H1 (cell line): ENCODE measurements at regions not wholly inside any gene's neighbourhood (a gene's known extent, or its start where the extent isn't known, plus 50 kb on each side); places are given as distances from the start of the nearest gene placed in this dataset.
A peak's percentile ranks its signal among the peaks of the same experiment; 100 is the strongest.

ENCODE experiments used
- CTCF ChIA-PET: fragments of 300-600 bp; sonication (Branson Sonifier 250); formaldehyde crosslinking; loops from one replicate; lab custom pipeline; 2021; ENCODE audit not compliant: partially characterized antibody; lab: Charles Lee
- POLR2A ChIA-PET: fragments of 300-600 bp; sonication (Branson Sonifier 250); formaldehyde crosslinking; loops from one replicate; lab custom pipeline; 2021; ENCODE audit warnings: inconsistent platforms; ENCODE audit not compliant: partially characterized antibody; lab: Charles Lee
- DNase-seq, 2 experiments: peaks; one replicate each; pipeline versions ENCODE4 v3.0.0 to v3.0.0-alpha.2; 2010 to 2022; ENCODE audit warnings: low spot score in 2 of 2, low read depth in 1 of 2, mixed read lengths in 1 of 2
- FAIRE-seq: peaks from 2 replicates; lab custom pipeline; 2011; peaks lifted over from hg19 to GRCh38; lab: Jason Lieb, UNC
- H2AFZ ChIP-seq: 2 replicates; pipeline ENCODE4 v1.8.1; 2012; ENCODE audit warnings: low read length, inconsistent platforms
- H2AK5ac ChIP-seq: 2 replicates; pipeline ENCODE4 v1.6.1; 2013; ENCODE audit warnings: low read depth, low read length
- H2BK120ac ChIP-seq: replicated peaks from 2 replicates; pipeline ENCODE3; 2013; ENCODE audit warnings: low read depth, low read length, inconsistent platforms
- H2BK12ac ChIP-seq: 2 replicates; pipeline ENCODE4 v1.6.1; 2013; ENCODE audit warnings: low read depth, low read length
- H2BK15ac ChIP-seq: 2 replicates; pipeline ENCODE4 v1.6.1; 2013; ENCODE audit warnings: low read length
- H2BK20ac ChIP-seq: 2 replicates; pipeline ENCODE4 v1.6.1; 2013; ENCODE audit warnings: low read length
- H2BK5ac ChIP-seq: 2 replicates; pipeline ENCODE4 v1.6.1; 2013; ENCODE audit warnings: low read depth, low read length
- H3K14ac ChIP-seq: 2 replicates; pipeline ENCODE4 v1.6.1; 2013; ENCODE audit warnings: inconsistent platforms; ENCODE audit not compliant: insufficient read length
- H3K18ac ChIP-seq: 2 replicates; pipeline ENCODE4 v1.6.1; 2013; ENCODE audit warnings: low read length; ENCODE audit errors: extremely low read depth
- H3K23ac ChIP-seq: 2 replicates; pipeline ENCODE4 v1.6.1; 2013; ENCODE audit warnings: inconsistent platforms; ENCODE audit not compliant: insufficient read length
- H3K23me2 ChIP-seq: 2 replicates; pipeline ENCODE4 v1.6.1; 2013; ENCODE audit warnings: low read depth, low read length
- H3K27ac ChIP-seq: 2 replicates; pipeline ENCODE4 v1.6.1; 2011; ENCODE audit warnings: low read depth, low read length, inconsistent platforms
- H3K27me3 ChIP-seq, 4 experiments: replicated peaks in 1 of 4; 1 replicate in 1 of 4; 2 replicates in 3 of 4; pipeline versions ENCODE4 v1.6.1 to v1.8.1; 2011 to 2013; ENCODE audit warnings: low read length in 3 of 4, mild to moderate bottlenecking in 3 of 4, inconsistent platforms in 2 of 4, mixed read lengths in 2 of 4, moderate library complexity in 1 of 4; ENCODE audit not compliant: control insufficient read depth in 3 of 4, insufficient read depth in 3 of 4; ENCODE audit errors: extremely low read depth in 1 of 4
- H3K36me3 ChIP-seq, 4 experiments: 2 replicates each; pipeline versions ENCODE4 v1.6.1 to v1.8.1; 2011 to 2013; ENCODE audit warnings: mild to moderate bottlenecking in 4 of 4, low read length in 3 of 4, moderate library complexity in 2 of 4, control low read depth in 1 of 4, inconsistent platforms in 1 of 4; ENCODE audit not compliant: insufficient read depth in 4 of 4, control insufficient read depth in 2 of 4
- H3K4ac ChIP-seq: replicated peaks from 2 replicates; pipeline ENCODE3; 2013; ENCODE audit warnings: low read length, low read depth, mixed read lengths, inconsistent platforms; ENCODE audit not compliant: insufficient read length
- H3K4me1 ChIP-seq, 4 experiments: replicated peaks in 1 of 4; 1 replicate in 1 of 4; 2 replicates in 3 of 4; pipeline versions ENCODE4 v1.6.1 to v1.8.1; 2011 to 2013; ENCODE audit warnings: low read length in 3 of 4, inconsistent platforms in 2 of 4, mixed read lengths in 1 of 4; ENCODE audit not compliant: insufficient read depth in 4 of 4, control insufficient read depth in 3 of 4
- H3K4me2 ChIP-seq, 2 experiments: 2 replicates each; pipeline versions ENCODE4 v1.6.1 to v1.8.1; 2011 to 2013; ENCODE audit warnings: low read depth in 2 of 2, low read length in 2 of 2, control low read depth in 1 of 2, inconsistent platforms in 1 of 2, mild to moderate bottlenecking in 1 of 2; ENCODE audit not compliant: insufficient read depth in 1 of 2
- H3K4me3 ChIP-seq, 4 experiments: fragments of 200-600, 300-600 bp in 1 of 4; sonication (generic), shearing (Covaris generic), sonication (Bioruptor Twin) in 1 of 4; 2 replicates each; pipeline versions ENCODE4 v1.5.1 to v1.8.1; 2011 to 2016; ENCODE audit warnings: low read length in 4 of 4, low read depth in 3 of 4, control low read depth in 2 of 4, inconsistent platforms in 2 of 4, mild to moderate bottlenecking in 2 of 4, mixed read lengths in 1 of 4, moderate library complexity in 1 of 4; ENCODE audit not compliant: insufficient read depth in 2 of 4; ENCODE audit errors: extremely low read depth in 1 of 4
- H3K56ac ChIP-seq: replicated peaks from 2 replicates; pipeline ENCODE3; 2013; ENCODE audit warnings: low read depth, mild to moderate bottlenecking, mixed read lengths, low read length, inconsistent platforms; ENCODE audit not compliant: insufficient read length
- H3K79me1 ChIP-seq: 2 replicates; pipeline ENCODE4 v1.6.1; 2013; ENCODE audit warnings: low read depth, low read length, control low read depth
- H3K79me2 ChIP-seq, 2 experiments: 2 replicates each; pipeline versions ENCODE4 v1.6.1 to v1.8.1; 2012 to 2013; ENCODE audit warnings: low read length in 2 of 2, mild to moderate bottlenecking in 2 of 2, inconsistent platforms in 1 of 2; ENCODE audit not compliant: insufficient read depth in 2 of 2, control insufficient read depth in 1 of 2
- H3K9ac ChIP-seq, 4 experiments: replicated peaks in 1 of 4; 1 replicate in 1 of 4; 2 replicates in 3 of 4; pipeline versions ENCODE4 v1.6.1 to v1.8.1; 2011 to 2013; ENCODE audit warnings: low read depth in 3 of 4, low read length in 3 of 4, control low read depth in 2 of 4, mild to moderate bottlenecking in 2 of 4, moderate library complexity in 2 of 4, inconsistent platforms in 1 of 4; ENCODE audit errors: extremely low read depth in 1 of 4
- H3K9me3 ChIP-seq, 2 experiments: 2 replicates each; pipeline versions ENCODE4 v1.6.1 to v1.8.1; 2012 to 2013; ENCODE audit warnings: mild to moderate bottlenecking in 2 of 2, moderate library complexity in 2 of 2, control low read depth in 1 of 2, inconsistent platforms in 1 of 2, low read depth in 1 of 2, low read length in 1 of 2, mixed read lengths in 1 of 2; ENCODE audit not compliant: insufficient read depth in 2 of 2
- H4K20me1 ChIP-seq, 2 experiments: replicated peaks in 1 of 2; 2 replicates each; pipeline versions ENCODE3 to v1.8.1; 2011 to 2013; ENCODE audit warnings: inconsistent platforms in 2 of 2, low read length in 2 of 2, mild to moderate bottlenecking in 1 of 2; ENCODE audit not compliant: insufficient read depth in 2 of 2, control insufficient read depth in 1 of 2
- H4K5ac ChIP-seq: 2 replicates; pipeline ENCODE4 v1.6.1; 2013; ENCODE audit warnings: low read length, low read depth, mixed read lengths, inconsistent platforms; ENCODE audit not compliant: insufficient read length
- H4K8ac ChIP-seq: 2 replicates; pipeline ENCODE4 v1.8.0; 2013; ENCODE audit warnings: mild to moderate bottlenecking, moderate library complexity, low read length, inconsistent platforms; ENCODE audit not compliant: insufficient read depth; ENCODE audit errors: extremely low read depth
- H4K91ac ChIP-seq: replicated peaks from 2 replicates; pipeline ENCODE3; 2013; ENCODE audit warnings: low read length, mixed read lengths, inconsistent platforms; ENCODE audit not compliant: insufficient read length
- ATF2 ChIP-seq: IDR thresholded peaks from 2 replicates; pipeline ENCODE4 v1.6.1; 2012; ENCODE audit warnings: low read length, inconsistent platforms
- BACH1 ChIP-seq: IDR thresholded peaks from 2 replicates; pipeline ENCODE4 v1.6.1; 2012; ENCODE audit warnings: low read length, improper control_type of control experiment
- BCL11A ChIP-seq, 2 experiments: IDR thresholded peaks; one replicate each; pipeline ENCODE4 v1.6.1; 2011; ENCODE audit warnings: low read depth in 2 of 2, low read length in 2 of 2, mild to moderate bottlenecking in 2 of 2
- CBX8 ChIP-seq: fragments of 300-800, 300-1000 bp; sonication (generic); IDR thresholded peaks from 2 replicates; pipeline ENCODE4 v1.7.1; 2016; ENCODE audit warnings: low read depth, low read length, borderline replicate concordance
- E2F6 ChIP-seq: IDR thresholded peaks from 2 replicates; pipeline ENCODE4 v1.6.1; 2012; ENCODE audit warnings: inconsistent platforms
- EP300 ChIP-seq, 2 experiments: IDR thresholded peaks; 1 replicate in 1 of 2; 2 replicates in 1 of 2; pipeline ENCODE4 v1.6.1; 2011 to 2012; ENCODE audit warnings: low read depth in 2 of 2, low read length in 2 of 2, mild to moderate bottlenecking in 2 of 2, borderline replicate concordance in 1 of 2, inconsistent platforms in 1 of 2, moderate library complexity in 1 of 2
- EZH2 ChIP-seq: fragments of 200-600 bp; sonication (generic); IDR thresholded peaks from 2 replicates; pipeline ENCODE4 v1.7.1; 2012; ENCODE audit warnings: low read depth, mild to moderate bottlenecking, moderate library complexity, low read length, inconsistent platforms; ENCODE audit not compliant: severe bottlenecking
- KDM1A ChIP-seq: fragments of 200-600, 300-600 bp; sonication (generic); IDR thresholded peaks from 2 replicates; pipeline ENCODE4 v1.7.1; 2016; ENCODE audit warnings: mild to moderate bottlenecking, low read length, borderline replicate concordance
- KDM5A ChIP-seq: fragments of 200-600 bp; IDR thresholded peaks from 2 replicates; pipeline ENCODE4 v1.7.1; 2012; ENCODE audit warnings: mild to moderate bottlenecking, low read length, inconsistent platforms, mixed read lengths
- RBBP5 ChIP-seq: IDR thresholded peaks from 2 replicates; pipeline ENCODE4 v1.7.1; 2012; ENCODE audit warnings: low read depth, mild to moderate bottlenecking, inconsistent platforms, low read length, moderate library complexity, borderline replicate concordance
- RFX5 ChIP-seq: IDR thresholded peaks from 2 replicates; pipeline ENCODE4 v1.6.1; 2011; ENCODE audit warnings: low read depth, low read length, improper control_type of control experiment, borderline replicate concordance
- SIRT6 ChIP-seq: IDR thresholded peaks from one replicate; pipeline ENCODE4 v1.7.1; 2012; ENCODE audit warnings: low read length, inconsistent platforms
- SP4 ChIP-seq: IDR thresholded peaks from 2 replicates; pipeline ENCODE4 v1.6.1; 2012; ENCODE audit warnings: low read length, inconsistent platforms
- TF ChIP-seq, protein P1 (sequence below): IDR thresholded peaks from 2 replicates; pipeline ENCODE4 v1.6.1; 2012; ENCODE audit warnings: inconsistent platforms

DNA sequence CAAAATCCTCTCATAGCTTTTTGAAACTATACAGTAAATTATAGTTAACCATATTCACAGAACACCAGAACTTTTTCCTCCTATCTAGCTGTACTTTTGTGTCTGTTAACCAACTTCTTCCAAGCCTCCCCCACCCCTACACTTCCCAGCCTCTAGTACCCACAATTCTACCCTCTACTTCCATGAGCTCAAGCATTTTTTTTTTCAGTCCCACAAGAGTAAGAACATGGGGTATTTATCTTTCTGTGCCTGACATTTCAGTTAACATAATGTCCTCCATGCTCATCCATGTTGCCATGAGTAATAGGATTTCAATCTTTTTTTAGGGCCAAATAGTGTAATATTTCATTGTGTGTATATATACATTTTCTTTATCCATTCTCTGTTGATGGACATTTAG, 128.3 kb upstream of the MAN2A1 start:
- CTCF ChIA-PET: no interaction called here
- H3K23ac ChIP-seq: no peak overlapping the region
- TF ChIP-seq RFX5 (no peak), BACH1 (no peak), EZH2 (no peak), KDM1A (no peak), SP4 (no peak), SIRT6 (no peak), BCL11A (IDR thresholded peaks at IDR 0.05; ENCODE audit: low read depth in 2 of 2, low read length in 2 of 2) (no peak), ATF2 (no peak), E2F6 (no peak), KDM5A (no peak), RBBP5 (no peak), EP300 (IDR thresholded peaks at IDR 0.05; ENCODE audit: borderline replicate concordance in 1 of 2, low read depth in 2 of 2, low read length in 2 of 2) (no peak), CBX8 (no peak)
- TF ChIP-seq, protein P1, sequence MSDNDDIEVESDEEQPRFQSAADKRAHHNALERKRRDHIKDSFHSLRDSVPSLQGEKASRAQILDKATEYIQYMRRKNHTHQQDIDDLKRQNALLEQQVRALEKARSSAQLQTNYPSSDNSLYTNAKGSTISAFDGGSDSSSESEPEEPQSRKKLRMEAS: no peak

More for the DNA sequence above, 128.3 kb upstream of the MAN2A1 start:
- H2BK120ac ChIP-seq: no peak overlapping the region
- H3K4me2 ChIP-seq: no peak overlapping the region
- H2BK15ac ChIP-seq: no peak overlapping the region
- H3K23me2 ChIP-seq: no peaks in the 10 kb centered on the region; the same call in 1 of the 2 replicates
- FAIRE-seq (no peak), DNase-seq (no peak)
- H4K20me1 ChIP-seq: no peaks in the 10 kb centered on the region
- no peaks in the 10 kb centered on the region for H3K79me1 ChIP-seq
- H3K4ac ChIP-seq: no peak overlapping the region
- H3K36me3 ChIP-seq: no peaks in the 10 kb centered on the region
- no peaks in the 10 kb centered on the region for H3K27me3 ChIP-seq
- no peak overlapping the region for H3K14ac ChIP-seq
- no peak overlapping the region for H3K27ac ChIP-seq
- H3K79me2 ChIP-seq: no peaks in the 10 kb centered on the region
- no peak overlapping the region for H2BK5ac ChIP-seq
- H4K91ac ChIP-seq: no peak overlapping the region
- no peaks in the 10 kb centered on the region for H3K9me3 ChIP-seq
- no peak overlapping the region for H3K9ac ChIP-seq
- peak overlapping the region; percentile 40 for H3K56ac ChIP-seq
- no peak overlapping the region for H2BK12ac ChIP-seq
- H2AFZ ChIP-seq: no peak overlapping the region
- H4K8ac ChIP-seq: no peak overlapping the region
- no peak overlapping the region for H4K5ac ChIP-seq
- no peaks in the 10 kb centered on the region for H3K4me1 ChIP-seq
- H2AK5ac ChIP-seq: no peak overlapping the region
- H3K18ac ChIP-seq: no peak overlapping the region
- H3K4me3 ChIP-seq: no peak overlapping the region
- H2BK20ac ChIP-seq: no peak overlapping the region
- POLR2A ChIA-PET: no interaction called here
